ENCODE measurements at regions not wholly inside any gene's neighbourhood (a gene's known extent, or its start where the extent isn't known, plus 50 kb on each side); places are given as distances from the start of the nearest gene placed in this dataset.
"Not testable (repeated sequence)": the region's sequence is repeated elsewhere in the genome, so short reads cannot be mapped to it uniquely, and the experiment has no call there.

DNA sequence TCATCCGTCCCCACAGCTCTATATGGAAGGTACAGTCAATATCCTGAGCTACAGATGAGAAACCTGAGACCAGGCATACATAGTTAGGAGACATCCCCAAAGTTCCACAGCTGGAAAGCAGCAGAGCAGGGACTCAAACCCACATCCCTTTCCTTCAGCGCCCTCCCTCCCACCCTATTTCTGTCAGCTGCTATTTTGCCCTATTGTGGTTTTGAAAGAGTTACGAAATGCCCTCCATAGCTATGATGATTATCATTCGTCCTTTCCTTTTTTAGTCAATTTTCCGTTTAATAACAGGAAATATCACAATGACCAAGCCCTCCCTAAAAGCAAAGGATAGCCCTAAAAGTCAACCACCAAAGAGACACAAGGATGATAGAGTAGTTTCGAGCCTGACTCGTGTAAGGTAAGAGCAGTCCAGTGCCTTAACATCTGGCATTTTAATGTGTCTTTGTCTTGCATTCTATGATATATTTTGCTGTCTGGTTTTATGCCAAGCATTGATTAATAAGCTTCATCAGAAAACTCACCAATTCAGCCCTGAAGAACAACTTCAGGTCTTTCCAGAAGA is 264.3 kb upstream of the NBPF12 start:
- H3K4me1 ChIP-seq (ENCODE audit: control insufficient read depth in 2 of 2, insufficient read depth in 1 of 2, low read depth in 1 of 2, low read length in 2 of 2); H3K23ac ChIP-seq (ENCODE audit: low read depth, low read length, poor library complexity); H3K18ac ChIP-seq (ENCODE audit: low read length); H3K4me3 ChIP-seq (ENCODE audit: low read length in 2 of 2); H3K27me3 ChIP-seq (ENCODE audit: control insufficient read depth in 3 of 3, insufficient read depth in 3 of 3, low read depth in 1 of 3, low read length in 3 of 3); H2BK5ac ChIP-seq (ENCODE audit: low read length); H2AK5ac ChIP-seq (ENCODE audit: low read depth, low read length); H3K9me3 ChIP-seq (replicated peaks in 1 of 2; ENCODE audit: control insufficient read depth in 2 of 2, insufficient read depth in 1 of 2, low read depth in 1 of 2, low read length in 2 of 2); H3K79me1 ChIP-seq (ENCODE audit: low read depth, low read length); H3K36me3 ChIP-seq (replicated peaks in 1 of 2; ENCODE audit: control insufficient read depth in 2 of 2, insufficient read depth in 2 of 2, low read length in 2 of 2); H3K27ac ChIP-seq (replicated peaks; ENCODE audit: low read length); H2AFZ ChIP-seq (ENCODE audit: low read length); H2BK12ac ChIP-seq (ENCODE audit: low read length); H2BK15ac ChIP-seq (ENCODE audit: low read length); H4K8ac ChIP-seq (ENCODE audit: low read depth, low read length); H3K9ac ChIP-seq (ENCODE audit: low read depth, low read length, poor library complexity); H3K4ac ChIP-seq (ENCODE audit: low read length); H4K91ac ChIP-seq (ENCODE audit: low read depth, low read length, poor library complexity); DNase-seq (ENCODE audit: low spot score); H3K4me2 ChIP-seq (ENCODE audit: insufficient read depth, low read length, poor library complexity, severe bottlenecking); H2BK120ac ChIP-seq (ENCODE audit: low read depth, low read length); H3K14ac ChIP-seq (ENCODE audit: low read length): not testable (repeated sequence)
- WGBS, 2 donors (ENCODE audit: extremely low coverage in 2 of 2, insufficient read length in 2 of 2, insufficient replicate concordance in 1 of 2): no CpG with 5 or more reads among the region's 7 CpGs

DNA sequence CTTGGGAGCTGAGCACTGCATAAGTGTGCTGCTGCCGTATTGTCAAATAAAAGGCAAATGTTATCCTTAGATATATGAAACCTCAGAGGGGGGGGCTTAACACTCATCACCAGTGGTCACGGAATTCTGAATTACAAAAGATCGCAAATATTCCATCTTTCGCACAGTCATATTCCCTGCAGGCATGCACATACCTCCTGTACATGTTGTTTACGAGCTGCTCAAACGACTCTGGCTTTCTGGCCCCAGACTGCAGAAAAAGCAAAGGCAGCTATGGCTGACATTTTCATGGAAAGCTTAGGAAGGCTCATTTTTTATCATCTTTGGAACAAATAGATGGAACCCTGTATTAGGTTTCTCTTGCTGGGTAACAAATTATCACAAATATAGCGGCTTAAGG is 265.5 kb upstream of the NBPF12 start:
- H2BK15ac ChIP-seq (ENCODE audit: low read length); H3K14ac ChIP-seq (ENCODE audit: low read length); H2AK5ac ChIP-seq (ENCODE audit: low read depth, low read length); H4K8ac ChIP-seq (ENCODE audit: low read depth, low read length); H3K4me1 ChIP-seq (ENCODE audit: control insufficient read depth in 2 of 2, insufficient read depth in 1 of 2, low read depth in 1 of 2, low read length in 2 of 2); H2BK5ac ChIP-seq (ENCODE audit: low read length); H2BK12ac ChIP-seq (ENCODE audit: low read length); H3K9me3 ChIP-seq (replicated peaks in 1 of 2; ENCODE audit: control insufficient read depth in 2 of 2, insufficient read depth in 1 of 2, low read depth in 1 of 2, low read length in 2 of 2); H3K27me3 ChIP-seq (ENCODE audit: control insufficient read depth in 3 of 3, insufficient read depth in 3 of 3, low read depth in 1 of 3, low read length in 3 of 3); H2BK120ac ChIP-seq (ENCODE audit: low read depth, low read length); H4K91ac ChIP-seq (ENCODE audit: low read depth, low read length, poor library complexity); H3K36me3 ChIP-seq (replicated peaks in 1 of 2; ENCODE audit: control insufficient read depth in 2 of 2, insufficient read depth in 2 of 2, low read length in 2 of 2); H3K79me1 ChIP-seq (ENCODE audit: low read depth, low read length); H3K27ac ChIP-seq (replicated peaks; ENCODE audit: low read length); H3K4ac ChIP-seq (ENCODE audit: low read length); H3K4me2 ChIP-seq (ENCODE audit: insufficient read depth, low read length, poor library complexity, severe bottlenecking); H3K23ac ChIP-seq (ENCODE audit: low read depth, low read length, poor library complexity); H3K4me3 ChIP-seq (ENCODE audit: low read length in 2 of 2); H3K18ac ChIP-seq (ENCODE audit: low read length); H2AFZ ChIP-seq (ENCODE audit: low read length); H3K9ac ChIP-seq (ENCODE audit: low read depth, low read length, poor library complexity); DNase-seq (ENCODE audit: low spot score): not testable (repeated sequence)
- WGBS, 2 donors (ENCODE audit: extremely low coverage in 2 of 2, insufficient read length in 2 of 2, insufficient replicate concordance in 1 of 2): no CpG with 5 or more reads among the region's 7 CpGs

GRCh38 chr1:146671588-146671987 is 266.5 kb upstream of the NBPF12 start:
- H2AFZ ChIP-seq (ENCODE audit: low read length); H2BK5ac ChIP-seq (ENCODE audit: low read length); H3K9me3 ChIP-seq (replicated peaks in 1 of 2; ENCODE audit: control insufficient read depth in 2 of 2, insufficient read depth in 1 of 2, low read depth in 1 of 2, low read length in 2 of 2); H3K79me1 ChIP-seq (ENCODE audit: low read depth, low read length); H3K23ac ChIP-seq (ENCODE audit: low read depth, low read length, poor library complexity); H3K27ac ChIP-seq (replicated peaks; ENCODE audit: low read length); H3K9ac ChIP-seq (ENCODE audit: low read depth, low read length, poor library complexity); H3K4me1 ChIP-seq (ENCODE audit: control insufficient read depth in 2 of 2, insufficient read depth in 1 of 2, low read depth in 1 of 2, low read length in 2 of 2); H4K91ac ChIP-seq (ENCODE audit: low read depth, low read length, poor library complexity); H3K14ac ChIP-seq (ENCODE audit: low read length); H3K27me3 ChIP-seq (ENCODE audit: control insufficient read depth in 3 of 3, insufficient read depth in 3 of 3, low read depth in 1 of 3, low read length in 3 of 3); H2BK120ac ChIP-seq (ENCODE audit: low read depth, low read length); H3K4me3 ChIP-seq (ENCODE audit: low read length in 2 of 2); H2AK5ac ChIP-seq (ENCODE audit: low read depth, low read length); H2BK12ac ChIP-seq (ENCODE audit: low read length); H3K4me2 ChIP-seq (ENCODE audit: insufficient read depth, low read length, poor library complexity, severe bottlenecking); H3K18ac ChIP-seq (ENCODE audit: low read length); H3K4ac ChIP-seq (ENCODE audit: low read length); H3K36me3 ChIP-seq (replicated peaks in 1 of 2; ENCODE audit: control insufficient read depth in 2 of 2, insufficient read depth in 2 of 2, low read length in 2 of 2); DNase-seq (ENCODE audit: low spot score); H2BK15ac ChIP-seq (ENCODE audit: low read length); H4K8ac ChIP-seq (ENCODE audit: low read depth, low read length): not testable (repeated sequence)
- no CpG with 5 or more reads among the region's 6 CpGs for WGBS, 2 donors (ENCODE audit: extremely low coverage in 2 of 2, insufficient read length in 2 of 2, insufficient replicate concordance in 1 of 2)

GRCh38 chr1:146670832-146671566 is 267.1 kb upstream of the NBPF12 start:
- not testable (repeated sequence) for H3K27ac ChIP-seq (replicated peaks; ENCODE audit: low read length); H2AFZ ChIP-seq (ENCODE audit: low read length); H3K27me3 ChIP-seq (ENCODE audit: control insufficient read depth in 3 of 3, insufficient read depth in 3 of 3, low read depth in 1 of 3, low read length in 3 of 3); H2BK15ac ChIP-seq (ENCODE audit: low read length); H3K14ac ChIP-seq (ENCODE audit: low read length); H4K91ac ChIP-seq (ENCODE audit: low read depth, low read length, poor library complexity); H3K4me2 ChIP-seq (ENCODE audit: insufficient read depth, low read length, poor library complexity, severe bottlenecking); H2BK120ac ChIP-seq (ENCODE audit: low read depth, low read length); H2AK5ac ChIP-seq (ENCODE audit: low read depth, low read length); H4K8ac ChIP-seq (ENCODE audit: low read depth, low read length); H3K4me1 ChIP-seq (ENCODE audit: control insufficient read depth in 2 of 2, insufficient read depth in 1 of 2, low read depth in 1 of 2, low read length in 2 of 2); H3K4ac ChIP-seq (ENCODE audit: low read length); H3K9me3 ChIP-seq (replicated peaks in 1 of 2; ENCODE audit: control insufficient read depth in 2 of 2, insufficient read depth in 1 of 2, low read depth in 1 of 2, low read length in 2 of 2); H3K23ac ChIP-seq (ENCODE audit: low read depth, low read length, poor library complexity); H3K4me3 ChIP-seq (ENCODE audit: low read length in 2 of 2); H2BK5ac ChIP-seq (ENCODE audit: low read length); H3K18ac ChIP-seq (ENCODE audit: low read length); H3K36me3 ChIP-seq (replicated peaks in 1 of 2; ENCODE audit: control insufficient read depth in 2 of 2, insufficient read depth in 2 of 2, low read length in 2 of 2); DNase-seq (ENCODE audit: low spot score); H3K9ac ChIP-seq (ENCODE audit: low read depth, low read length, poor library complexity); H3K79me1 ChIP-seq (ENCODE audit: low read depth, low read length); H2BK12ac ChIP-seq (ENCODE audit: low read length)
- no CpG with 5 or more reads among the region's 10 CpGs for WGBS, 2 donors (ENCODE audit: extremely low coverage in 2 of 2, insufficient read length in 2 of 2, insufficient replicate concordance in 1 of 2)
